Daoy (cell line): ENCODE measurements at regions not wholly inside any gene's neighbourhood (a gene's known extent, or its start where the extent isn't known, plus 50 kb on each side); places are given as distances from the start of the nearest gene placed in this dataset.
A peak's percentile ranks its signal among the peaks of the same experiment; 100 is the strongest.
"Not testable (repeated sequence)": the region's sequence is repeated elsewhere in the genome, so short reads cannot be mapped to it uniquely, and the experiment has no call there.

Experiments
- DNase-seq: peaks from one replicate; pipeline ENCODE4 v3.0.0-alpha.2; 2015; ENCODE audit warnings: low read depth

DNA sequence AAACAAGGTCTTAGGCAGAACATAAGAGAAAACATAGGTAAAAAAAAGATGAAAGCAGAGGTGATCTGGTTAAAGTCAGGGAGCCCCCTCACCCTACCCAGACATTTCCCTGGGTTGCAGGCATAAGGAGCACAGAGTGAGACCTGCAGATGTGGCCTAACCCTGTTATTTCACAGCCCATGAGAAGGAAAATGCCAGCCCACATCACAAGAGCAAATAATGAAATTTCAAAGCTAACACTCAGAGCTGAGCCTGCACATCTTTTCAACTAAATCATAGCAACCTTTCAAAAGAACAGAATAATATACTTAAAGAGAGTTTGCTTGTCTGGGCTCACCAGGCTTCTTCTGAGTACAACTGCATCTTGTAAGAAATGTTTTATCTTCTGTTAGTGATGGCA lies 295.4 kb downstream of the RPAP3 start:
- DNase-seq, result no peak

DNA sequence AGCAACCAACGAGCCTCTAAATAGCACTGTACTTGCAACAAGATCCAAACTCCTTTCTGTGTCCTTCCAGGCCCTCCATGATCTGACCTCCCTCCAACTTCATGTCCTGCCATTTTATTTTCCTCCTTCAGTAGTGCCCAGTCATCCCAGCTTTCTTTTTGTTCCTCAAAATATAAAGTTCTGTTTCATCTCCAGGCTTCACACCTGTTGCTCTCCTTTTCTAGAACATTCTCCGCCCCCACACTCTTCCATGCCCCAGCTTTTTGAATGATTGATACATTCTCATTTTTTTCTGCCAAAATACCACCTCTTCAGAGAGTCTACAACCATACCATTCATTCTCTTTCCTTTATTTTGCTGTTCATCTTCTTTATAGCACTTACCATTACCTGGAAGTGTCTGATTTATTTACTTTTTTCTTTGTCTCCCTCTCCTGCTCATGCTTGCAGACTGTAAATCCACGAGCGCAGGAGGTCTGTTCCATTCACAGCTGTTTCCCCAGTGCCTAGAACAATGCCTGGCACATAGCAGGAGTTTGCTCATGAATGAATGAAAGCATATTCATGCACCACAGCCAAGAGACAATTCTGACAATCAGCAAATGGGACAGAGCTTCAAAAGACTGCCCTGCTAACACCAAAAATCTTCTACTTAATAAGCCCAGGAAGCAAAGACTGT lies 296.4 kb downstream of the RPAP3 start:
- no peak for DNase-seq

DNA sequence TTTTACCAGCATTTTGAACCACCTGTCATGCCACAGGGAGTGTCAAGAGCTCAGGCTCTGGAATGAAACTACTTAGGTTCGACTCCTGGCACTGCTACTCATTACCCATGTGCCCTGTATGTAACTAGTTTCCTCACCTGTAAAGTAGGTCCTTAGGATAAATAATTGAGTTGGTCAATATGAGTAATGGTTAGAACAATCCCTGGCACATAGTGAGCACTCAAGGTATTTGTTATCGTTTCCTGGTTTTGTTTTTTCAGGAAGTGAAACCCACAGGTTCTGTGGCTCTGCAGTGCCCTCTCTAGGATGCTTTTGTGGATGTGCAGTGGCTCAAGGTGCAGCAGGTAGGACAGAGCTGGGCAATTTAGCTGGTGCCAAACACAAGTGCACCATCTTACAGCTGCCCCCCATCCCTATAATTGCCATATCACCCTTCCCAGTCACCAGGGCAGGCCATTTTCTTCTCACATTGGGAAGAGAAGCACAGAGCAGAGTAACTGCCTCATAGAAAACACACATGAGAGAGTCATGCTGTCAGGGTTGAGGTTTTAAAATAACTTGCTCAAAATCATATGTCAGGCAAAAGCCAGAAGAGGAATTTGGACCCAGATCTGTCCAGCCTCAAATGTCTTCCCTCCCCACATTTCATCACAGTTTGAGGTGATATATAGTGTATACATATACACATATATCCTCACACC lies 297.5 kb downstream of the RPAP3 start:
- DNase-seq, result peak; percentile 51

DNA sequence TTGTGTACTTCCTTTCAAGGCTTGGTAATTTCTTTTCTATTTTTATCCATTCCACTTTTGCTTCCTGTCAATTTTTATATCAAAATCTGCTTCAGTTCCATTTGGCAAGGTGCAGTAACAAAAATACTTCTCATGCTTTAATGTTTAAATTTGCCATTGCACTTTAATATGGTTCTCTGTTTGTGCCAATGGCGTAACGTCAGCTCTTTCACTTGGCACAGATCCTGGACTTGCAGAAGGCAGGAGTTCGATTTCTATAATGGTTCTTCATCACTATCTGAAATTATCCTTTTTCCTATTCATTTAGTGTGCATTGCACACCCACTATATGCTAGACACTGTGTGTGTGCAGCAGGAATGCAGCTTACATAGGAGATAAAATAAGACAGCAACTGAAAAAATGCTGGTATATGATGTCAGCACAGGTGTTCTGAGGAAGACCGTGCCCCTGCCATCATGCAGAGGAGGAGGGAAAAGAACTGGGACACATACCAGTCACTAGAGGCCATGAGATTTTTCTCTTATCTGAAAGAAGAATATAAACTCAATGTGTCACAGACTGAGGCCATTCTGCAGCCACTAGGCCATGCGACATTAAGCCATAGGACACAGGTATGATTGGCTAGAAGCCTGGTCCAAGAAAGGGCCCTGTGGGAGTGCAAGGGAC lies 298.2 kb downstream of the RPAP3 start:
- no peak for DNase-seq

DNA sequence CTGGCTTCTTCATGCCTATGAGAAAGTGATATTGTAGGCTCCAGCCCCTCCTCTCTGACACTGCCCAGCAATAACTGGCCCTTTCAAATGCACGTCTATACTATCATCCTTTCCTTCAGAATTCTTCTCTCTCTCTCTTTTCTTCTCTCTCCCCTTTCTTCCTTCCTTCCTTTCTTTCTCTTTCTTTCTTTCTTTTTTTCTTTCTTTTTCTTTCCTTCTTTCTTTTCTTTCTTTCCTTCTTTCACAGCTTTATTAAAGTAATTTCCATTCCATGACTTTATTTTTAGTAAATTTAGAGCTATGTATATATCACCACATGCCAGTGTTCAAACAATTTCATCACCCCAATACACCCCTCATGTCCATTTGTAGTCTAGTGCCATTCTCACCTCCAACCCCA lies 302.1 kb downstream of the RPAP3 start:
- no peak for DNase-seq

DNA sequence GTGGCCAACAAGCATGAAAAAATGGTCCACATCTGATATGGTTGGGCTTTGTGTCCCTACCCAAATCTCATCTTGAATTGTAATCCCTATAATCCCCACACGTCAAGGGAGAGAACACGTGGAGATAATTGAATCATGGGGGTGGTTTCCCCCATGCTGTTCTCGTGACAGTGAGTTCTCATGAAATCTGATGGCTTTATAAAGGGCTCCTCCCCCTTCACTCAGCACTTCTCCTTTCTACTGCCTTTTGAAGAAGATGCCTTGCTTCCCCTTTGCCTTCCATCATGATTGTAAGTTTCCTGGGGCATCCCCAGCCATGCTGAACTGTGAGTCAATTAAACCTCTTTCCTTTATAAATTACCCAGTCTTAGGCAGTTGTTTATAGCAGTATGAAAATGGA lies 304.6 kb downstream of the RPAP3 start:
- DNase-seq, result not testable (repeated sequence)

DNA sequence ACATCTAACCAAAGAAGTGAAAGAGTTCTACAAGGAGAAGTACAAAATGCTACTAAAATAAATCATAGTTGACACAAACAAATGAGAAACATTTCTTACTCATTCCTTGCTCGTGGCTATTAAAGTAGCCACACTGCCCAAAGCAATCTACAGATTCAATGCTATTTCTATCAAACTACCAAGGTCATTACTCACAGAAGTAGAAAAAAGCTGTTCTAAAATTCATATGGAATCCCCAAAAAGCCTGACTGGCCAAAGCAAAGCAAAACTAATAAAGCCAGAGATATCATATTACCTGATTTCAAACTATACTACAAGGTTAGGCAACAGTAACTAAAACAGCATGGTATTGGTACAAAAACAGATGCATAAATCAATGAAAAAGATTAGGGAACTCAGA lies 305.6 kb downstream of the RPAP3 start:
- no peak for DNase-seq

DNA sequence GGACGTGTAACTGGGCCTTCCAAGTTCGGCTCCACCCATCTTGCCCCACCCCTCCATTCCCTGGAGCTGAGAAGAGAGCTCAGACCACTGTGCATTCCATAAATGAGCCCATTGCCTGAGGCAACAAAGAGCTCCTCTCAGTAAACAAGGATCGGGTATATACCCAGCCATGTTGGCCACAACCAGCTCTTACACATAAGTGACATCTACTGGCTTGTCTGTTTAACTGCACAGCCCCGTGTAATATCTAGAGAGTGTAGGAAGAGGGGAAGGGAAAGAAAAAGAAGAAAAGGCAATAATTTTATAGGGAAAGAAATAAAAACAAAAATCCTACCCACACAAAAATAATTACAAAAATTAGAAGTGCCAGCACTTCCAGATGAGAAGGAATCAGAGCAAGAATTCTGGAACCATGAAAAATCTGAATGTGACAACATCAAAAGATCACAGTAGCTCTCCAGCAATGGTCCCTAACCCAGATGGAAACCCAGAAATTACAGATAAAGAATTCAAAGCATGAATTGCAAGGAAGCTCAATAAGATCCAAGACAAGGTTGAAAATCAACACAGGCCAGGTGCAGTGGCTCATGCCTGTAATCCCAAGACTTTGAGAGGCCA lies 308.1 kb downstream of the RPAP3 start:
- DNase-seq, result peak; percentile 83

DNA sequence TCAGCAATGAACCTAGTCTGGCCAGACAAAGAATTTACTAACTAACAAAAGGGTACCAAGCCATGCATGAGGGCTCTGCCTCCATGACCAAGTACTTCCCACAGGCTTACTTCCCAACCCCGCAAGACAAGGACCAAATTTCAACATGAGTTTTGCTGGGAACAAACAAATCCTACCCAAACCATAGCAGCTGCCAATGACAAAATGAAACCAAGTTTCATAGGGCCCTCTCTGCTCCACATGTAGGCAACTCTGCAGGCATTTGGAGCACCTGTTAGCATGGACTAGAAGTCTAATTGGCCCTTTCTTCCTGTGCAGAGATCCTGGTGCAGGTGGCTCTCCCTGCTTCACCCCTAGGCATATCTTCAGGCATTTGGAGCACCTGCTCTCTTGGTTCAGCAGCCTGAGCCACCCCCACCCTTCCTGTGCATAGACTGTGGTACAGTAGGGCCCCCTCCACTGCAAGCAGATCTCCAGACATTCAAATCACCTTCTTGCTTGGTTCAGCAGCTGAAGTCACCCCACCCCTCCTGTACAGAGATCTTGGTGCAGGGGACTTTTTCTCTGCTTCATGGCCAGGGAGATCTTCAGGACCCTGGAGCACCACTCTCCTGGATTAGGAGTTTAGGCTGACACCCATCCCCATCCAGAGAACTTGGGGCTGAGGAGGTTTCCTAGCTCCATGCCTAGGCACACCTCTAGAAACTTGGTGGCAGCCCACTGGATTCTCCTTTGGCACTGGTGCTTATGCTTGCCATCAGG lies 308.7 kb downstream of the RPAP3 start:
- DNase-seq, result no peak

DNA sequence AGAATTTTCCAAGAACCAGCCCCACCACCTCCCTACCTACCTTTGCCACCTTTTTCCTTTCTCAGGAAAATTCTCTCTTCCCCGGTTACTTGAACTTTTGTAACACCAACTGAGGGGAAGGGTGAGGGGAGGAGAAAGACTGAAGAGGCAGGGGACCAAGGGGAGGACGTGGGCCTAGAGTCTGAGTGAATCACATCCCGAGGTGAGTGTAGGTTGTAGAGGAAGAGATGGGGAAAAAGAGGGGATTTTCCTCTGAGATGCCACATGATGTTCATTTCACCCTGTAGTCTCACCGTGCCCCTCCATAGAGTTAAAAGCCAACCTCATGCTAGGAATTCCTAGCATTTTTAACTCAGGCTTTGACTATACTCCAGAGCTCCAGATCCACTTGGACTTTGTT lies 311.8 kb downstream of the RPAP3 start:
- peak; percentile 37 for DNase-seq

DNA sequence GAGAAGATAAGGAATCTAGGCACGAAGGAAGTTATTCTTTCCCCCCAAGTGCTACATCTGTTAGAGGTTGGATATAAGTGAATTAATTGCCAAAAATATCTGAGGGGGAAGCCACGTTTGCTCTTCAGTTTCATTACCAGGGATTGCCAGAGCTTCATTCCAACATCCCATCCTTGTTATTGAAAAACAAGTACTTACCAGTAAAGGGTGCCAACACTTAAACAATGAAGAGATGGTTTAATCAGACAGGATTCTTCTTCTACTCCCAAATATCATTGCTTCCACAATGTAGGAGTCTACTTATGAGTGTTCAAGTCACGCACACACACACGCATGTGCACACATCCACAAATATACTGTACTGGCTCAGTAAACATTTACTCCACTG lies 312.4 kb downstream of the RPAP3 start:
- no peak for DNase-seq

DNA sequence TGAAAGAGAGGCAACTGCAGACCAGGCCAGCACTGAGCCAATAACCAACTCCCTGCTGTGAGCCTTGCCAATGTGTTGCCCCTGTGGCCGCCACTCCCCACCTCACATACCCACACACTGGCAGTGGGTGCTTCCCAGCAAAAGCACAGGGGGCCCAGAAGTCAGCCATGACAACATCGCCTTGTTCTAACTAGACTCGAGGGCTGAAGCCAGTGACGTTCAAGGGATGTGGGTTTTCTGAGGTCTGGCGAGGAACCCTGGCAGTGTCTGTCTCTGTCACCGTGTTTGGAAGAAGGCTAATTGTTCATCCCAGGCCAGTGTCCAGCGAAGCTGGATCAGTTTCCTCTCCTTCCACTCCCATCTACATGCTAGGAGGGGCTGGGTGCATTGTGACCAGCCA lies 311.8 kb upstream of the AMIGO2 start:
- DNase-seq, result no peak

DNA sequence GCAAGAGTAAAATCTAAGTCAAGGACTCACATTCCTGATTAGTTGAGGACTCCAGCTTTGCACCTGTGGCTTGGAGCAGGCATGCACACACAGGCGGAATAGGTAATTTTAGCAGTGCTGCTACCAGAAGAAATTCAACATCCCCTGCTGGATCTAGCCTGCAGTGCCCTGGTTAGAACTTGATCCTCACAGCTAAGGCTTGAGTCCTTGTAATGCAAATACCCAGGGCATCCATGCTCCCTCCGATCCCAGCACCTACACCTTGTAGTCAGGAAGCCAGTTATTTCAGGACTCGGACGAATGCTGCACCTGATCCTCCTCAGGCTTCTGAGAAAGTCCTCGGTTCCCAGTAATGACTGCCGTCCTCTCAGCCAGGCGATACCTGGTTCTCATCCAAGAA lies 309.0 kb upstream of the AMIGO2 start:
- DNase-seq, result no peak

DNA sequence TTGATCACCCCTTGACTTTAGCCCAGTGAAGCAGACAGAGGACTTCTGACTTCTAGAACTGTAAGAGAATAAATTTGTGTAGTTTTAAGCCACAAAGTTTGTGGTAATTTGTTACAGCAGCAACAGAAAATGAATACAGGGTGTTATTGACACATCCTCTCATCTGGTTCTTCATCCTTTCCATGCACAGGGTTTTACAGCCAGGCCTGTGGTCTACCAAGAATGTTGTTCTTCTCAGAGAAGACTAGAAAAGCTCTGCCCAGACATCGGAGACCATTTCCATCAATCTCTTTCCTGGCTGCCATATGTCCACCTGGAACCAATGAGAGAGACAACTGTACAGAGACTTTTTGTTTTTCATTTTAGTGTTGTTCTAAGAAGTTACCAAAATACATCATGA lies 308.2 kb upstream of the AMIGO2 start:
- no peak for DNase-seq

DNA sequence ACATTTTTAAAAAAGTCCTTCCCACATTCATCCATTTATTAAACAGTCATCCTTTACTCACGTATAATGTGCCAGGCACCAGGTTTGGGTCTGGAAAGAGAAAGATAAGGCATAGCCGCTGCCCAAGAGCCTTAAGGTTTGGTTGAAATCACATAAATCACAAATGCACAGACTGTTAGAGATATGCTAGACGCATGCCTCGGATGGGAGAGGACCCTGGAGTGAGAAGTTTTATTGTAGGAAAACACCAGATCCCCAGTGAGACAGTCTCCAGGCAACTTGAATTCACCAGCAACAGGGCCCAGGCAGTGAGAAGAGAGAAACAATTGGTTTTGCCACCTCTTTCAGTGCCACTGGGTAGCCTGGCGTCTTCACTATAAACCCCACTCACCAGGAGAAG lies 305.9 kb upstream of the AMIGO2 start:
- DNase-seq, result no peak

DNA sequence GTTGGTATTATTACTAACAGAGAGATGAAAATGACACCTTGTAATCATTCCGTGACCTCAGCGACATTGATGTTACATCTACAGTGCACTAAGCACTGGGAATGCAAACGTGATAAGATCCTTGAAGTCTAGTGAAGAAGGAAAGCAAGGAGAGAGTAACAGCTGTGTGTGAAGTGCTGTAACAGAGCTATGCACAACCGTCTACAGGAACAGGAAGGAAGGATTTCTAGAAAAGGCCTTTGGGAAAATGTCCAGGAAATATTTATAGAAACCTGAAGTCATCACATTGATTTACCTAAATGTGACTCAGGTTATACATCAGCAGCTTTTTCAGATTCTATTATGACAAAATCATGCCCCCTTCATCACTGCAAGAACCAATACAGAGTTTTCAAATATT lies 304.2 kb upstream of the AMIGO2 start:
- no peak for DNase-seq

DNA sequence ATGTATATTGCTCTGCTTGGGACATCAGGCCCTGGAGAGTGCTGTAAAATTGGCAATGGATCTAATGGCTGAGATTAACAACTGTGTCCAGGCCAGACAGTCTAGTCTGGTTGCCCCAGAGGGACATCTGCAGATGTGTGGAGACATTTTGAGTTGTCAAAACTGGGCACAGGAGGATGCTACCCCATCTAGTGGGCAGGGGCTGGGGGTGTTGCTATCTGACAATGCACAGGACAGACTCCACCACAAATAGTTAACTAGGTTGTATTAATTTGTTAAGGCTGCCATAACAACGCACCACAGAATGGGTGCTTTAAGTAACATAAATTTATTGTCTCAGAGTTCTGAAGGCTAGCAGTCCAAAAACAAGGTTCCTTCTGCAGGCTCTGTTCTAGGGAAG lies 302.5 kb upstream of the AMIGO2 start:
- DNase-seq, result no peak

DNA sequence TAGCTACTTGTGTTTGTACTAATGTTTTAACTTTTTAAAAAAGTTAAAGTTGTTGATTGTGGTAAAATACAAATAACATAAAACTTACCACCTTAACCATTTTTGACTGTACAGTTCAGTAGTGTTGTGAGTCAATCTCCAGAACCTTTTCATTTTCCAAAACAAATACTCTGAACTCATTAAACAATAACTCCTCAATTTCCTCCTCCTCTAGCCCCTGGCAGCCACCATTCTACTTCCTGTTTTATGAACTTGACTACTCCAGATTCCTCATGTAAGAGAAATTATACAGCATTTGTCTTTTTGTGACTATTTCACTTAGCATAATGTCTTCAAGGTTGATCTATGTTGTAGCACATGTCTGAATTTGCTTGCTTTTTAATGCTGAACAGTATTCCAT lies 299.1 kb upstream of the AMIGO2 start:
- no peak for DNase-seq

DNA sequence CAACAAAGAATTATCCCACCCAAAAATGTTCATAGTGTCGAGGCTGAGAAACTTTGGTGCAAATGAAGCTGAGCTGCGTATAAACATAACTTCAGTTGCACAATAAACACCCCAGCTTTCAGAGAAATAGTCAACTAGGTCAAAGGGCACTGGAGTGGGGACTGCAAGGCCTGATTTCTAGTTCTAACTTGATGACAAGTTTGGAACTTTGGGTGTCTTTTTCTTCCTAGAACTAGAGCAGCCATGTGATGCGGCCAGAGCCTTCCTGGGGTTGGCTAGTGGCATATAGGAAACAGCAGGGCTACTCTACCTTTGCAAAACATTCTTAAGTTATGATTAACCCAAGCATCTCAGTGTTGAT lies 298.4 kb upstream of the AMIGO2 start:
- DNase-seq, result no peak

DNA sequence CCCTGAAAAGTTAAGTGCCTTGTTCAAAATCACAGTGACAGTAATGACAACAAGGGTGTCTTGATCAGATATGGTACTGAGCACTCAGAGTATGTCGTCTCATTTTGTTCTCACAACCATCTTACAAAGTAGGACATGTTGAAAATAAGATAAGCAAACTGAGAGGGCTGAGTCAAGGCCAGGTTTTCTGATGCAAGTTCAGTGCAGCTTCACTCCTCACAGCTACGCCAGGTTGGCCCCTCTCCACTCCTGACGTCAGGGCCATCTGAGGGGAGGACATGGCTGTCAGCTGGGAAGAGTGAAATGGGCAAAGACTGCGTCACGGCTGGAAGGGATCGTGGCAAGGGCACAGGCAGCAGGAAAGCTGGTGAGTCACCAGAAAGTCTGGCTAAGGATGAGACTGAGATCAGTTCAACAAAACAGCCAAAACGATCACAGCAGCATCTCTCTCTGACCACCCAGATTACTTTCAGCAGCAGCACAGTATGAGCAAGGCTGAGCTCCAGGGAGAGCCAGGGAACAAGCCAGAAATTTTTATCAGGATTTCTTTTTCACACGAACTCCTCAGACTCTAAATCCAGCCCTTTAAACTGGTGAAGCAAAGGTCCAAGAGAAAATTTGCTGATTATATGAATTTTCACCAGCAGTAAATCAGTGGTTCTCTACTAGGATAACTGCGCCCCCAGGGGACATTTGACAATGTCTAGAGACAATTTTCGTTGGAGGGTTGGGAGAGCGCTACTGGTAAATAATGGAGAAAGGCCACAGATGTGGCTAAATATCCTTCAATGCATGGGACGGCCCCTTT lies 297.9 kb upstream of the AMIGO2 start:
- DNase-seq, result peak; percentile 94

DNA sequence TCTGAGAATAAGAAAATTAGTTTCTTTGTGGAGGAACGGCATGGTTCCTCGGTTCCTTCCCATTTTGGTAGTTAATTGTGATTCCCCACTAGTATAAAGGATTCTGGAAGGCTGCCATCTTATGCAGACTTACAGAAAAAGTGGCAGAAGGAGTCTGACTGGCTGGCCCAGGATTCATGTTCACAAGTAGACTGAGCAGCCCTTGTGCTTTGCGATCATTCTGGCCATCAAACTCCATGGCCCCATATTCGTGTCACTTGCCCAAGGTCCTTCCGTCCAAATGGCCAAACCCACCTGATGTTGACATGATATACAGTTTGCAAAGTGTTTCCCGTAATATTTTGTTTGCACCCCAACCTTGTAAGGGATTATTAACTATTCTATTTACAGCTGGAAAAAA lies 297.2 kb upstream of the AMIGO2 start:
- DNase-seq, result no peak
